Kidney (tissue), 13 donors: ENCODE measurements at regions not wholly inside any gene's neighbourhood (a gene's known extent, or its start where the extent isn't known, plus 50 kb on each side); places are given as distances from the start of the nearest gene placed in this dataset.
A peak's percentile ranks its signal among the peaks of the same experiment; 100 is the strongest.

Experiments
- DNase-seq, 5 donors: peaks; one replicate each; pipeline ENCODE4 v3.0.0-alpha.2; 2013 to 2020
- FAIRE-seq: peaks from 2 replicates; lab custom pipeline; 2012; peaks lifted over from hg19 to GRCh38; lab: Jason Lieb, UNC
- H3K27ac ChIP-seq, 2 donors: one replicate each; pipeline ENCODE4 v1.7.0; 2013; ENCODE audit warnings: low read depth in 2 of 2, low read length in 2 of 2, inconsistent platforms in 1 of 2
- H3K27me3 ChIP-seq: one replicate; pipeline ENCODE4 v1.7.1; 2013; ENCODE audit warnings: low read length, inconsistent platforms; ENCODE audit not compliant: control insufficient read depth, insufficient read depth
- H3K36me3 ChIP-seq, 3 donors: one replicate each; pipeline versions ENCODE4 v1.7.0 to v1.7.1; 2013; ENCODE audit warnings: low read length in 3 of 3, control low read depth in 1 of 3, inconsistent platforms in 1 of 3; ENCODE audit not compliant: insufficient read depth in 3 of 3, control insufficient read depth in 2 of 3
- H3K4me1 ChIP-seq, 3 donors: one replicate each; pipeline versions ENCODE4 v1.7.0 to v1.7.1; 2013; ENCODE audit warnings: low read length in 3 of 3, inconsistent platforms in 1 of 3, low read depth in 1 of 3; ENCODE audit not compliant: control insufficient read depth in 2 of 3, insufficient read depth in 2 of 3
- H3K4me3 ChIP-seq, 3 donors: one replicate each; pipeline versions ENCODE4 v1.7.0 to v1.8.1; 2013; ENCODE audit warnings: low read length in 3 of 3, control low read depth in 1 of 3, inconsistent platforms in 1 of 3
- H3K9ac ChIP-seq, 3 donors: one replicate each; pipeline versions ENCODE4 v1.7.0 to v1.7.1; 2013; ENCODE audit warnings: low read length in 3 of 3, control low read depth in 1 of 3, inconsistent platforms in 1 of 3
- H3K9me3 ChIP-seq, 3 donors: one replicate each; pipeline versions ENCODE4 v1.7.0 to v1.7.1; 2013; ENCODE audit warnings: low read length in 3 of 3, control low read depth in 1 of 3, inconsistent platforms in 1 of 3; ENCODE audit not compliant: control insufficient read depth in 2 of 3, insufficient read depth in 1 of 3
- intact Hi-C: fragments of 100-400 bp; cut with DNase I; formaldehyde crosslinking; loops from one replicate; pipeline ENCODE4 v1.11.1; 2022
- TF ChIP-seq, protein P1 (sequence below): IDR thresholded peaks from 3 replicates; pipeline ENCODE4 v1.5.1; 2012; ENCODE audit warnings: mild to moderate bottlenecking, moderate library complexity, borderline replicate concordance; ENCODE audit not compliant: insufficient read depth; ENCODE audit errors: extremely low read depth
- donor health status: control.
- donor health status: control.
- donor health status: control.
- donor health status: control.
- donor health status: control.
- donor health status: DM: yes; HTN: yes; CAD: no.
- donor health status: Normal renal cell carcinoma (clear cell type).

DNA sequence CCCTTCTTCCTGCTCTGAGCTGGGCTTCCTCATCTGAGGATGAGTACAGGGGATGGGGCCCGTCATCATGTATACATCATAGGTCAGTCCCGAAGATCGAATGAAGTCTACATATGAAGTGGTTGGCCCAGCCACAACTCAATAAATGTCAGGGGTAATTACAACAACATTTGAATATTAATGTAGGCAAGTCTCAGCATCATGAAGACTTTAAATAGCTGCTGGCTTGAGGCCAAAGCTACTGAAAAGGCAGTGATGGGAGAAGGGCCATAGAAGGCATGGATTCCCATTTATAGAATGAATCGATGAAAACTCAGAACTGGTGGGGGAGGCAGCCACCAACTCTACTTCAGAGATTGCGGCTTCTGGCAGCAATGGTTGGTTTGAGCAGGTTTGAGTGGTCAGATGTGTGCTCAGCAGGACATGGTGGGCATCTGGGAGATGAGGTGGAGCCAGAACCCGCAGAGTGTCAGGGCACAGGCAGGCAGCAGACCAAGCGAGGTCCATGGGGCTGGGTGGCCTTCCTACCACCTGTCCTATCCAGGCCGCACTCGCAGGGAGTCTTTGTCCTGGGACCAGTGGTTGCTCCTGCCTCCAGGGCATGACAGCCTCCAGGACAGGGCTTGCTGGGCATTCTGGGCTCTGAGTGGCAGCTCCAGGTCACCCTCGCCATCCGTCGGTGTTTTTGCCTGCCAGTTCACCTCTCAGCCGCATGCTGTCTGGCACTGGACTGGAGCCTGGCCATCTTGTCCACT lies 919.1 kb downstream of the TBC1D22A start:
- no peak for DNase-seq
- TF ChIP-seq, protein P1, sequence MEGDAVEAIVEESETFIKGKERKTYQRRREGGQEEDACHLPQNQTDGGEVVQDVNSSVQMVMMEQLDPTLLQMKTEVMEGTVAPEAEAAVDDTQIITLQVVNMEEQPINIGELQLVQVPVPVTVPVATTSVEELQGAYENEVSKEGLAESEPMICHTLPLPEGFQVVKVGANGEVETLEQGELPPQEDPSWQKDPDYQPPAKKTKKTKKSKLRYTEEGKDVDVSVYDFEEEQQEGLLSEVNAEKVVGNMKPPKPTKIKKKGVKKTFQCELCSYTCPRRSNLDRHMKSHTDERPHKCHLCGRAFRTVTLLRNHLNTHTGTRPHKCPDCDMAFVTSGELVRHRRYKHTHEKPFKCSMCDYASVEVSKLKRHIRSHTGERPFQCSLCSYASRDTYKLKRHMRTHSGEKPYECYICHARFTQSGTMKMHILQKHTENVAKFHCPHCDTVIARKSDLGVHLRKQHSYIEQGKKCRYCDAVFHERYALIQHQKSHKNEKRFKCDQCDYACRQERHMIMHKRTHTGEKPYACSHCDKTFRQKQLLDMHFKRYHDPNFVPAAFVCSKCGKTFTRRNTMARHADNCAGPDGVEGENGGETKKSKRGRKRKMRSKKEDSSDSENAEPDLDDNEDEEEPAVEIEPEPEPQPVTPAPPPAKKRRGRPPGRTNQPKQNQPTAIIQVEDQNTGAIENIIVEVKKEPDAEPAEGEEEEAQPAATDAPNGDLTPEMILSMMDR, result no peak
- Histone ChIP-seq H3K9me3 (peaks cover 0 to 8% (median 0%) of the 10 kb centered on the region in 3 donors), H3K27me3 (no peaks in the 10 kb centered on the region), H3K4me3 (no peak overlapping the region), H3K4me1 (no peaks in the 10 kb centered on the region), H3K36me3 (no peaks in the 10 kb centered on the region), H3K9ac (no peak overlapping the region), H3K27ac (no peak overlapping the region)
- intact Hi-C loops, result no loop called here
- FAIRE-seq, result no peak

DNA sequence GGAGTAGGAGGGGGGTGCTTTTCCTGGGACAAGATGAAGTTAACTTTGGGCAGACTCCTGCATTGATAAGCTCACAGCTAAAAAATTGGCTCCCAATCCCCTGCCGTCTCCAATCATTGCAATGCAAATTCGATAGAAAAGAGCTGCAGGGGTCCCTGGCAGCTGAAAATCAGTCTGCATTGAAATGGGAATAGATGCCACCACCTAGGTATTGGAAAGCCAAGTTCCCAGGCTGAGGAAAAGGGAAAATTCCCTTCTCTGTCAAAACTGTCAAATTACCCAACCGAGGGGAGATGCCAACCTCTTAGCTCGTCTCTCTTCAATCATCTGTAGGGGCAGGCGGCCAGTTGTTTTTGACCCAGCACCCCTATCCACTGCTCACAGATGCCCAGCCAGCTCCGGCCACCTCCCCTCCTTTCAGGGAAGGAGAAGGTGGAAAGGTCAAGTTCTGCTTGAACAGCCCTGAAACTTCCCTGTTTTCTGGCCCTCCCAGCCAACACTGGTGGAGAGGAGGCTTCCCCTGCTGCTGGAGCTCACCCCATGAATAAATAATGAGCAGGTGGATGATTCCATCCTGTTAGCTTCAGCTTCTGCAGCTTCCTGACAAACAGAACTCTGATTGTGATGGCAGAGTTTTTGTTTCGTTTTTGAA lies 916.3 kb downstream of the TBC1D22A start:
- Histone ChIP-seq H3K27me3 (no peaks in the 10 kb centered on the region), H3K36me3 (no peaks in the 10 kb centered on the region), H3K4me1 (no peaks in the 10 kb centered on the region), H3K27ac (no peak overlapping the region), H3K9me3 (peaks cover 0 to 1% (median 0%) of the 10 kb centered on the region in 3 donors), H3K4me3 (no peak overlapping the region), H3K9ac (no peak overlapping the region)
- TF ChIP-seq, protein P1, result no peak
- FAIRE-seq (no peak), DNase-seq (peak in 1 of 5 donors; percentile 10)
- intact Hi-C loops, result no loop called here

DNA sequence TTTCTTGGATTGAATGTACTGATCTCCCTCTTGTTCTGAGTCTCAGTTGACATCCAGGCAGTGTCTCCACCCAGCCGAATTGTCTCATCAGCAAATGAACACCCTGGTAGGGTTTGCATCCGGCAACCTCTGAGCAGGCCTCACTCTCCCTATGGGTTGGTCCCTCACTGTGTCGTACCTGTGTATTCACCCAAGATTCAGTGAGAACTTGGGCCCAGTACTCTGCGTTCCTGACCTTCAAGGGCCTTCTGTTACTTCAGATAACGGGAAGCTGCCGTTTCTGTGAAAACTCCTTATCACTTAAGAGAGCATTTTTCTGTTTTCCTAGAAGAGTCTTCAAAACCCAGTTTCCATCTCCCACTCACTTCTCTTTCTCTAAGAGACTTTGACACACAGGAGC lies 915.6 kb downstream of the TBC1D22A start:
- Histone ChIP-seq H3K9me3 (no peaks in the 10 kb centered on the region), H3K36me3 (no peaks in the 10 kb centered on the region), H3K4me1 (no peaks in the 10 kb centered on the region), H3K4me3 (no peak overlapping the region), H3K27me3 (no peaks in the 10 kb centered on the region), H3K27ac (no peak overlapping the region), H3K9ac (no peak overlapping the region)
- TF ChIP-seq, protein P1, result no peak
- intact Hi-C loops, result no loop called here
- DNase-seq (no peak), FAIRE-seq (no peak)
